Brain microvascular endothelial cell (primary cell): ENCODE measurements at regions not wholly inside any gene's neighbourhood (a gene's known extent, or its start where the extent isn't known, plus 50 kb on each side); places are given as distances from the start of the nearest gene placed in this dataset.

ENCODE experiments used
- DNase-seq: peaks from one replicate; pipeline ENCODE4 v3.0.0-alpha.2; 2020
- H3K27ac ChIP-seq: fragments of 250-450 bp; sonication (Bioruptor Pico); 2 replicates; pipeline ENCODE4 v1.5.1; 2020; ENCODE audit warnings: mild to moderate bottlenecking, moderate library complexity
- H3K27me3 ChIP-seq: fragments of 250-450 bp; sonication (Bioruptor Pico); replicated peaks from 2 replicates; pipeline ENCODE4 v1.5.1; 2020; ENCODE audit warnings: mild to moderate bottlenecking
- H3K36me3 ChIP-seq: fragments of 250-450 bp; sonication (Bioruptor Pico); replicated peaks from 2 replicates; pipeline ENCODE4 v1.5.1; 2020; ENCODE audit warnings: mild to moderate bottlenecking
- H3K4me3 ChIP-seq: 2 replicates; pipeline ENCODE4 v1.5.1; 2011; ENCODE audit warnings: low read depth, mild to moderate bottlenecking, control low read depth, low read length, moderate library complexity
- in situ Hi-C: cut with HindIII; loops from 2 replicates; pipeline ENCODE4 v1.10.0; 2017; ENCODE audit warnings: low sequenced_read_pairs, low pct_ligation_motif_present
- TF ChIP-seq, protein P1 (sequence below): IDR thresholded peaks from 2 replicates; pipeline ENCODE4 v1.5.1; 2011; ENCODE audit warnings: low read depth, mild to moderate bottlenecking, moderate library complexity, low read length, control low read depth, inconsistent platforms; ENCODE audit errors: missing control alignments

GRCh38 chr6:16078064-16078463 is 50.8 kb upstream of the MYLIP start:
- H3K27me3 ChIP-seq: no peaks in the 10 kb centered on the region
- no peak for DNase-seq
- TF ChIP-seq, protein P1, sequence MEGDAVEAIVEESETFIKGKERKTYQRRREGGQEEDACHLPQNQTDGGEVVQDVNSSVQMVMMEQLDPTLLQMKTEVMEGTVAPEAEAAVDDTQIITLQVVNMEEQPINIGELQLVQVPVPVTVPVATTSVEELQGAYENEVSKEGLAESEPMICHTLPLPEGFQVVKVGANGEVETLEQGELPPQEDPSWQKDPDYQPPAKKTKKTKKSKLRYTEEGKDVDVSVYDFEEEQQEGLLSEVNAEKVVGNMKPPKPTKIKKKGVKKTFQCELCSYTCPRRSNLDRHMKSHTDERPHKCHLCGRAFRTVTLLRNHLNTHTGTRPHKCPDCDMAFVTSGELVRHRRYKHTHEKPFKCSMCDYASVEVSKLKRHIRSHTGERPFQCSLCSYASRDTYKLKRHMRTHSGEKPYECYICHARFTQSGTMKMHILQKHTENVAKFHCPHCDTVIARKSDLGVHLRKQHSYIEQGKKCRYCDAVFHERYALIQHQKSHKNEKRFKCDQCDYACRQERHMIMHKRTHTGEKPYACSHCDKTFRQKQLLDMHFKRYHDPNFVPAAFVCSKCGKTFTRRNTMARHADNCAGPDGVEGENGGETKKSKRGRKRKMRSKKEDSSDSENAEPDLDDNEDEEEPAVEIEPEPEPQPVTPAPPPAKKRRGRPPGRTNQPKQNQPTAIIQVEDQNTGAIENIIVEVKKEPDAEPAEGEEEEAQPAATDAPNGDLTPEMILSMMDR: no peak
- no peak overlapping the region for H3K4me3 ChIP-seq
- in situ Hi-C loops: no loop called here
- H3K27ac ChIP-seq: no peak overlapping the region
- H3K36me3 ChIP-seq: no peaks in the 10 kb centered on the region

GRCh38 chr6:16069671-16070070 is 59.2 kb upstream of the MYLIP start:
- DNase-seq: no peak
- H3K36me3 ChIP-seq: no peaks in the 10 kb centered on the region
- TF ChIP-seq, protein P1: no peak
- in situ Hi-C loops: no loop called here
- no peak overlapping the region for H3K27ac ChIP-seq
- no peak overlapping the region for H3K4me3 ChIP-seq
- no peaks in the 10 kb centered on the region for H3K27me3 ChIP-seq

- TF ChIP-seq, protein P1: no peak
- in situ Hi-C loops: no loop called here
- Histone ChIP-seq H3K27me3 (no peaks in the 10 kb centered on the region), H3K27ac (no peak overlapping the region), H3K4me3 (no peak overlapping the region), H3K36me3 (no peaks in the 10 kb centered on the region)
- DNase-seq: no peak
These were observed 59.7 kb upstream of the MYLIP start for GRCh38 chr6:16069222-16069621.

- TF ChIP-seq, protein P1: no peak
- no peaks in the 10 kb centered on the region for H3K27me3 ChIP-seq
- in situ Hi-C loops: no loop called here
- no peak overlapping the region for H3K27ac ChIP-seq
- no peaks in the 10 kb centered on the region for H3K36me3 ChIP-seq
- no peak overlapping the region for H3K4me3 ChIP-seq
- DNase-seq: no peak
These were observed 61.3 kb upstream of the MYLIP start for GRCh38 chr6:16067568-16067967.

GRCh38 chr6:16064671-16065072 is 64.2 kb upstream of the MYLIP start:
- DNase-seq: no peak
- Histone ChIP-seq H3K4me3 (no peak overlapping the region), H3K27me3 (no peaks in the 10 kb centered on the region), H3K36me3 (no peaks in the 10 kb centered on the region), H3K27ac (no peak overlapping the region)
- TF ChIP-seq, protein P1: no peak
- in situ Hi-C loops: no loop called here

- Histone ChIP-seq H3K4me3 (no peak overlapping the region), H3K27ac (no peak overlapping the region), H3K27me3 (no peaks in the 10 kb centered on the region), H3K36me3 (no peaks in the 10 kb centered on the region)
- TF ChIP-seq, protein P1: no peak
- in situ Hi-C loops: no loop called here
- no peak for DNase-seq
These were observed 65.3 kb upstream of the MYLIP start for GRCh38 chr6:16063580-16063979.
